ENCODE measurements at regions not wholly inside any gene's neighbourhood (a gene's known extent, or its start where the extent isn't known, plus 50 kb on each side); places are given as distances from the start of the nearest gene placed in this dataset.

DNA sequence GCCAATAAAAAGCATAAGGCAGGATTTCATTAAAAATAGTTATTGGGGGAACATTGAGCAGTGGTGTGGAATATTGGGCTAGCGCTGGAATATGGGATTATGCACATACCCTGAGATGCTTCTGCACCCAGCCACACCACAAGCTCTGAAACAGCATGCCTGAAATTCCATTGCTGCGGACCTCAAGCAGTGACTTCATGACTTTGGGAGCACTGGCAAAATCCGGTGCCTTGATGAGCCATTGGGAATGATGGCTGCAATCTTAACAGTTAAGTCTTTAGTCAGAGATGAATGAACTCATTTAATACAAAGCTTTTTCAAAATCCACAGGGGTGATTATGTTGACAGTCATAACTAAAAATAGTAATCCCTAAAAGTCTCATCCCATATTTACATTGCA is 274.7 kb upstream of the MTPN start:
- H3K4me1 ChIP-seq: no peaks in the 10 kb centered on the region
- no peak overlapping the region for H3K4me3 ChIP-seq
- no peaks in the 10 kb centered on the region for H3K9me3 ChIP-seq
- DNase-seq (ENCODE audit: low spot score in 2 of 2): no peak
- no peaks in the 10 kb centered on the region for H3K27me3 ChIP-seq (ENCODE audit: low read depth)
- in situ Hi-C loops (cut with MboI; ENCODE audit: low sequenced_read_pairs): no loop called here
- H3K36me3 ChIP-seq (replicated peaks): no peaks in the 10 kb centered on the region

DNA sequence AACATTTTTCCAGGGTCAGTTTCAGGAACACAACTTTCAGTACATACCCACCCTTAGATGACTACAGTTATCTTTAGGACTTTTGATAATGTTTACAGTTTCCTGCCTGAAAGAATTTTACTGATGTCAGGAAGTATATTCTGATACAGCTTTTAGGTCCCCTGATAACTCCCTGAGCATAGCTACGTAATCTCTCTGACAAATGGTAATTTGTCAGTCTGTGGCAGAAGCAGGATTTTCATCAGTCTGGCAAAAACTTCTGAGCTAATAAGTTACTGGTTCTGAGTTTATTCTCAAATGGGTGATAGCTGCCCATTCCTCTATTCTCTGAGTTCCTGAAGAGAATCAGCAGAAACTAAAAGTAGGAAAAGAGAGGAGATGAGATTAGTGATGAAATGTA is 270.1 kb upstream of the MTPN start:
- in situ Hi-C loops (cut with MboI; ENCODE audit: low sequenced_read_pairs): no loop called here
- Histone ChIP-seq H3K36me3 (replicated peaks) (no peaks in the 10 kb centered on the region), H3K4me1 (no peaks in the 10 kb centered on the region), H3K4me3 (no peak overlapping the region), H3K9me3 (no peaks in the 10 kb centered on the region), H3K27me3 (ENCODE audit: low read depth) (no peaks in the 10 kb centered on the region)
- DNase-seq (ENCODE audit: low spot score in 2 of 2): no peak

DNA sequence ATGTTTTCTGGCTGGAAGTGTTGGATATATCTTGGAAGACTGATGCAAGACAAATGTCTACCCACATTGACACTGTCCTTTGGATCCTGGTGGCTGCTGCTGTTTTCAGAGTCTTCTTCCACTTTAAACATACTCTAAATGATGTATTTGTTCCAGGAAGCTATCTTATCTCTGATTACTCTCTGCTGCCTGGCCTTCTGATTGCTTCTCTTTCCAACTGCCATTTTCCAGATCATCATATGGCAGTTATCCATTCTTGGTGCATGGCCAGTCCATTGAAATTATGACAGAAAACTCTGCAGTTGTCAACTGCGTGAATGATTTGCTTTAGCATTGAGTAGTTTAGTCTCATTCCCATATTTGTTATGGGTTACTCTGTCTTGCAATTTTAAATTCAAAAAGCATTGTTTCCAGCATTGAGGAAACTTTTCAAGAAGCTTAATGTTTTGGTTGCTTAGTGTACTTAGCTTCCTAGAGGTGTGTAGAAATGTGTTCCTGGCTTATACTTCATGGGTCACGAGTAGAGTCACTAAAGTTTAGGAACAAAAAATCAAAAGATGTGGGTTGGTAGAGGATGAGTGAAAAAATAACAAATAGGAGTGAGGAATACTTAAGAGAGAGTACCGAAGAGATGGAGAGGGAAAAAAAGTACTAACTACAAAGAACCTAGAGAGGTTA is 268.3 kb upstream of the MTPN start:
- no peaks in the 10 kb centered on the region for H3K36me3 ChIP-seq (replicated peaks)
- in situ Hi-C loops (cut with MboI; ENCODE audit: low sequenced_read_pairs): no loop called here
- DNase-seq (ENCODE audit: low spot score in 2 of 2): no peak
- no peaks in the 10 kb centered on the region for H3K4me1 ChIP-seq
- H3K27me3 ChIP-seq (ENCODE audit: low read depth): no peaks in the 10 kb centered on the region
- no peaks in the 10 kb centered on the region for H3K9me3 ChIP-seq
- H3K4me3 ChIP-seq: no peak overlapping the region

DNA sequence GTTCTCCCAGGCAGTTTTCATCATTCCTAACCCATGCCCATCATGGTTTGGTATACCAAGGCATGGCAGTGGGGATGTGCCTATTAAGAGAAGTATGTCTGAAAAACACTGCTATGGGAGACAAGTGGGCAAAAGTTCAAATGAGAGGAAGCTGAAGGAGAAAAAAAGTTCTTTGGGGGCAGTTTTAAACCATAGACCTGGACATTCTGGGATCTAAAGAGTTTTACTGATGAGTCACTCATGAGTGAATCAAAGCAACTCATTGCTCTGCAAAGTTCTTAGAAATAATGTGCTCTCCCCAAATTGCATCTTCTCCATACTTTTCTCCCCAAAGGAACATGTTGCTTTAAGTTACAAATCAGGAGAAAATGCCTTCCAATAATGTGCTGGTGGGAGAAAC is 256.9 kb upstream of the MTPN start:
- Histone ChIP-seq H3K36me3 (replicated peaks) (no peaks in the 10 kb centered on the region), H3K4me3 (no peak overlapping the region), H3K9me3 (no peaks in the 10 kb centered on the region), H3K27me3 (ENCODE audit: low read depth) (no peaks in the 10 kb centered on the region), H3K4me1 (no peaks in the 10 kb centered on the region)
- in situ Hi-C loops (cut with MboI; ENCODE audit: low sequenced_read_pairs): no loop called here
- DNase-seq (ENCODE audit: low spot score in 2 of 2): no peak

DNA sequence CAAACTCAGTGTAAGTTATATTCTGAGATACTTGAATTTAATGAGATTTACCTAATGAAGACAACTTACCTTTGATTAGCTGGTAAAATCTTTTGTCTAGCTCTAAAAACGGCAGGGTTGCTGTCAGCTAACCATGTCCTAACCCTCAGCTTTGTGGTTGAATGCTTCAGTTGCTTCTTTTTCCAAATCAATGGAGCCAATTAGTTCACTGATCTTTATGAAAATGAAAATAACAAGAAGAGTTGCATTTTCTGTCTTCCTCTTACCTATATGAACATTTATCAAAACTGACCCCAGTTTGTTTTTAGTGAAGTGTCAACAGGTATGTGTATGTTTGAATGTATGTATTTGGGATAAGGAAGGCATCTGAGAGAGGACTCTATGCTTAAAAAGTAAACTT is 253.1 kb upstream of the MTPN start:
- no peaks in the 10 kb centered on the region for H3K9me3 ChIP-seq
- H3K4me3 ChIP-seq: no peak overlapping the region
- H3K27me3 ChIP-seq (ENCODE audit: low read depth): no peaks in the 10 kb centered on the region
- no peak for DNase-seq (ENCODE audit: low spot score in 2 of 2)
- H3K4me1 ChIP-seq: no peaks in the 10 kb centered on the region
- H3K36me3 ChIP-seq (replicated peaks): no peaks in the 10 kb centered on the region
- in situ Hi-C loops (cut with MboI; ENCODE audit: low sequenced_read_pairs): no loop called here

DNA sequence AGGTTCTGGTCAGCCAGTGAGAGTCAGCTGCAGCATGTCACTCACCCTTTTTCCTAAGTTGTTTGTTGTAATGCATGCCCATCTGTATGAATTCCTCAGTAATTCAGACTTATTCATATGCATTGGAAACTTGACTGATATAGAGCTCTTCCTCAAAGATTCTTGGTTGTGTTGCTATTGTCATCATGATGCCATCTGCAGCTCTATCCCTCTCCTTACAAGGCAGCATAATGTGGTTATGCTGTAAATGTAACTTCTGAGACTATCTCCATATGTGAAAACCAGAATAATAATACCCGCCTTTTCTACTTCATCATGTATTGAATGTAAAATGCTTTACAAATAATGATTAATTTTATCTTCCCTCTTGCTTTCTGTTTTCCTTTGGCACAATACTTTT is 252.6 kb upstream of the MTPN start:
- H3K27me3 ChIP-seq (ENCODE audit: low read depth): no peaks in the 10 kb centered on the region
- DNase-seq (ENCODE audit: low spot score in 2 of 2): no peak
- H3K36me3 ChIP-seq (replicated peaks): no peaks in the 10 kb centered on the region
- H3K4me3 ChIP-seq: no peak overlapping the region
- in situ Hi-C loops (cut with MboI; ENCODE audit: low sequenced_read_pairs): no loop called here
- H3K4me1 ChIP-seq: no peaks in the 10 kb centered on the region
- H3K9me3 ChIP-seq: no peaks in the 10 kb centered on the region

DNA sequence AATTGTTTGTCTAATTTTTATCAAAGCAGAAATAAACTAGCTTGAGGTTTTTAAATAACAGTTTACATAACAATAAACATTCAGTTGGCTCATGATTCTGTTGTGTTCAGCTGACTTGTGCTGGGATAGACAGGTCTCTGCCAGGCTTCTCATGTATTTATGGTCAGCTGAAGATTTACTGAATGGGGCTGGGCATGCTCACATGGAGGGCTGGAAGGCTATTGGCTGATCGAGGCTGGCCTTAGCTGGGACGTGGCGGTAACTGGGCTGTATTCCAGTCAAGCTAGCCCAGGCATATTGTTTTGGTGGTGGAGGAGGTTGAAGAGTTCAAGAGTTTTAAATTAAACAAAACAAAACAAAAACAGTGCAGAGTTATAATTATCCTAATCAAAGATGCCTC is 251.0 kb upstream of the MTPN start:
- H3K4me1 ChIP-seq: no peaks in the 10 kb centered on the region
- no peaks in the 10 kb centered on the region for H3K9me3 ChIP-seq
- H3K36me3 ChIP-seq (replicated peaks): no peaks in the 10 kb centered on the region
- H3K4me3 ChIP-seq: no peak overlapping the region
- H3K27me3 ChIP-seq (ENCODE audit: low read depth): no peaks in the 10 kb centered on the region
- DNase-seq (ENCODE audit: low spot score in 2 of 2): no peak
- in situ Hi-C loops (cut with MboI; ENCODE audit: low sequenced_read_pairs): no loop called here

DNA sequence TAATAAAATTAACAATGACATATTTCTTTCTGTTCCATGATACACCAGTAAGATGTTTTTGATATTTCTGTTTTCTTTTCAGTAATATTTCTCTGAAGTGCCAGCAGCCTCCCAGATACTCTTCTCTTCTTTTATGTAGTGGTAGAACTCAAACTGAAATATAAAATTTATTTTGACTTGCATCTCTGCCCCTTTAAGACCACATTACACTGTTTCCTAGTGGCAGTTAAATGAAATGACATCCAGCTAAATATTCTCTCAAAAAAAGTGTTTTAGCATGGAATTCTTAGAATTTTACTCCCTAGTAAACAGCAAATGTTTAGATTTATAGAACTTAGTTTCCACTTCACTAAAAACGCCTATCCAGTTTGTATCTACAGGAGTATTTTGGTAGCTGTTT is 237.2 kb upstream of the MTPN start:
- Histone ChIP-seq H3K36me3 (replicated peaks) (no peaks in the 10 kb centered on the region), H3K4me3 (no peak overlapping the region), H3K9me3 (no peaks in the 10 kb centered on the region), H3K4me1 (no peaks in the 10 kb centered on the region), H3K27me3 (ENCODE audit: low read depth) (no peaks in the 10 kb centered on the region)
- DNase-seq (ENCODE audit: low spot score in 2 of 2): no peak
- in situ Hi-C loops (cut with MboI; ENCODE audit: low sequenced_read_pairs): no loop called here

DNA sequence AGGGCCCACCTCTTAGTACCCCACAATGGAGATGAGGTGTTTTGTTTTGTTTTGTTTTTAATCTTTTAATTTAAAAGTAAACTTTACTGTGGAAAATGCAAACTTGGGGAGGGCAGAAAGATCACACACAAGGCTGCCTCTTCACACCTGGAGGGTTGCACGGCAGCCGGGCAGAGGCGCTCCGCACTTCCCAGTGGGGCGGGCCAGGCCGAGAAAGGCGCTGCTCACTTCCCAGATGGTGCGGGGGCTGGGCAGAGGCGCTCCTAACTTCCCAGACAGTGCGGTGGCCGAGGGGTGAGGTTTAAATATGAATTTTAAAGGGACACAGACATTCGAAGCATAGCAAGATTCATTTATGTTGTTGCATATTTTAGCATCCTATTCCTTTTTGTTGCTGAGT is 235.9 kb upstream of the MTPN start:
- no peaks in the 10 kb centered on the region for H3K9me3 ChIP-seq
- no peak overlapping the region for H3K4me3 ChIP-seq
- in situ Hi-C loops (cut with MboI; ENCODE audit: low sequenced_read_pairs): no loop called here
- H3K36me3 ChIP-seq (replicated peaks): no peaks in the 10 kb centered on the region
- no peaks in the 10 kb centered on the region for H3K27me3 ChIP-seq (ENCODE audit: low read depth)
- no peak for DNase-seq (ENCODE audit: low spot score in 2 of 2)
- H3K4me1 ChIP-seq: no peaks in the 10 kb centered on the region

DNA sequence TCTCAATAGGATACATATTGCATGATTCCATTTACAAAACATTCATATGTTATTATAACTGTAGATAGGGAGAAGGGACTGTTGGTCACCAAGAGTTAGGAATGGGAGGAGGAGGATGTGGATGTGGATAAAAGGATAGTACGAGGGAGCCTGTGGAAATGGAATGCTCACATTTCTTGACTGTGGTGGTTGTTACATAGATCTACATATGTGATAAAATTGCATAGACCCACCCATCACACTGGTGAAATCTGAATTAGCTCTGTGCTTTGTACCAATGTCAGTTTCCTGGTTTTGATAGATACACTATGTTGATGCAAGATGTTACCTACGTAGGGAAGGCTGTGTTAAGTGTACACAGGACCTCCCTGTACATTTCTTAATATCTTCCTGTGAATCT is 233.5 kb upstream of the MTPN start:
- no peak for DNase-seq (ENCODE audit: low spot score in 2 of 2)
- Histone ChIP-seq H3K27me3 (ENCODE audit: low read depth) (no peaks in the 10 kb centered on the region), H3K36me3 (replicated peaks) (no peaks in the 10 kb centered on the region), H3K4me1 (no peaks in the 10 kb centered on the region), H3K4me3 (no peak overlapping the region), H3K9me3 (no peaks in the 10 kb centered on the region)
- in situ Hi-C loops (cut with MboI; ENCODE audit: low sequenced_read_pairs): no loop called here

DNA sequence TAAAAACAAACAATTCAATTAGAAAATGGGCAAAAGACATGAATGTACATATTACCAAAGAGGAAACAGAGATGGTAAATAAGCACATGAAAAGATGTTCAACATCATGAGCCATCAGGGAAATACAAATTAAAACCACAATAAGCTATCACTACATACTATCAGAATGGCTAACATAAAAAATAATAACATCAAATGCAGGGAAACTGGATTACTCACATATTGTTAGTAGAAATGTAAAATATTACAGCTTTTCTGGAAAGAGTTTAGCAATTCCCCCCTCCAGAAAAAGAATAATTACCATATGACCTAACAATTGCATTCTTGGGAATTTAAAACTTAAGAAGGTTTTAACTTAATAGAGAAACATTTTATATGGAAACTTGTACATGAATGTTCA is 232.9 kb upstream of the MTPN start:
- Histone ChIP-seq H3K36me3 (replicated peaks) (no peaks in the 10 kb centered on the region), H3K4me3 (no peak overlapping the region), H3K27me3 (ENCODE audit: low read depth) (no peaks in the 10 kb centered on the region), H3K9me3 (no peaks in the 10 kb centered on the region), H3K4me1 (no peaks in the 10 kb centered on the region)
- in situ Hi-C loops (cut with MboI; ENCODE audit: low sequenced_read_pairs): no loop called here
- no peak for DNase-seq (ENCODE audit: low spot score in 2 of 2)

DNA sequence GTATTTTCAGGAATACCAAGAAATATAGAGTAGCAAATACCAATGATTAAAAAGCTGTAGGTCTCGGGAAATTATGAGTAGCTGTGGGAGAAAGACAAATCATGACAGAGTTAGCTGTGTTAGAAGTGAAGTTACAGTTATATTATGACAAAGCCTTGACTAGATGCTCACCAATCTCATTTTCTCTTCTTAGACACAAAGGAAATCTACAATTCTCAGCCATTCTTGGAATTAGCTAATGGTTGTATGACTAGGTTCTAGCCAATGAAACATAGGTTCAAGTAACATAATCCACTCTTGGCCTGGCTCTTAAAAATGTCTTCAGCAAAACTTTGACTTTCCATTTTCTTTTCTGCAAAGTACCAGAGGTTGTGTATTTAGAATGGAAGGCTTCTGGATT is 228.8 kb upstream of the MTPN start:
- H3K9me3 ChIP-seq: no peaks in the 10 kb centered on the region
- no peaks in the 10 kb centered on the region for H3K36me3 ChIP-seq (replicated peaks)
- no peak overlapping the region for H3K4me3 ChIP-seq
- in situ Hi-C loops (cut with MboI; ENCODE audit: low sequenced_read_pairs): no loop called here
- H3K27me3 ChIP-seq (ENCODE audit: low read depth): no peaks in the 10 kb centered on the region
- H3K4me1 ChIP-seq: no peaks in the 10 kb centered on the region
- no peak for DNase-seq (ENCODE audit: low spot score in 2 of 2)

DNA sequence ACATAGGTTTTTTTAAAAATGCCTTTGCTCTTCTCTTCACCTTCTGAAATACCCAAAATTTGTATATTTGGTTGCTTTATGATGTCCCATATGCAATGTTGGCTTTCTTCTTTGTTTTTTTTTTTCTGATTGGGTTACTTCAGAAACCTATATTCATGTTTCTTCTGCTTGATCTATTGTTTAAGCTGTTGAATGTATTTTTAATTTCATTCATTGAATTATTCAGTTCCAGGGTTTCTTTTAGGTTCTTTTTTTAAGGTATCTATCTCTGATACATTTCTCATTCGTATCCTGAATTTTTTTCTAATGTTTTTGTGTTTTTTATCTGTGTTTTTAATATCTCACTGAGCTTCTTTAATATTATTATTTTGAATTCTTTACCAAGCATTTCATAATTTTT is 221.0 kb upstream of the MTPN start:
- DNase-seq (ENCODE audit: low spot score in 2 of 2): no peak
- in situ Hi-C loops (cut with MboI; ENCODE audit: low sequenced_read_pairs): no loop called here
- H3K9me3 ChIP-seq: no peaks in the 10 kb centered on the region

DNA sequence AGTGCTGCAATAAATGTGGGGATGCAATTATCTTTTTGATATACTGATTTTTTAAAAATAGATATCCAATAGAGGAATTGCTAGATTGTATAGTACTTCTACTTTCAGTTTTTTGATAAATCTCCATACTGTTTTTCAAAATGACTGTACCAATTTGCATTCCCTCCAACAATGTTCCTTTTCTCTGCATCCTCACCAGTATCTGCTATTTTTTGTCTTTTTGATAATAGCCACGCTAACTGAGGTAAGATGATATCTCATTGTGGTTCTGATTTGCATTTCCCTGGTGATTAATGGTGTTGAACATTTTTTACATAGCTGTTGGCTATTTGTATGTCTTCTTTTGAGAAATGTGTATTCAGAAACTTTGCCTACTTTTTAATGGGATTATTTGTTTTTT is 217.7 kb upstream of the MTPN start:
- Histone ChIP-seq H3K4me3 (no peak overlapping the region), H3K36me3 (replicated peaks) (no peaks in the 10 kb centered on the region), H3K4me1 (no peaks in the 10 kb centered on the region), H3K27me3 (ENCODE audit: low read depth) (no peaks in the 10 kb centered on the region), H3K9me3 (no peaks in the 10 kb centered on the region)
- DNase-seq (ENCODE audit: low spot score in 2 of 2): no peak
- in situ Hi-C loops (cut with MboI; ENCODE audit: low sequenced_read_pairs): no loop called here

More for the DNA sequence above, 221.0 kb upstream of the MTPN start:
- Histone ChIP-seq H3K27me3 (ENCODE audit: low read depth) (no peaks in the 10 kb centered on the region), H3K36me3 (replicated peaks) (no peaks in the 10 kb centered on the region), H3K4me1 (no peaks in the 10 kb centered on the region), H3K4me3 (no peak overlapping the region)

DNA sequence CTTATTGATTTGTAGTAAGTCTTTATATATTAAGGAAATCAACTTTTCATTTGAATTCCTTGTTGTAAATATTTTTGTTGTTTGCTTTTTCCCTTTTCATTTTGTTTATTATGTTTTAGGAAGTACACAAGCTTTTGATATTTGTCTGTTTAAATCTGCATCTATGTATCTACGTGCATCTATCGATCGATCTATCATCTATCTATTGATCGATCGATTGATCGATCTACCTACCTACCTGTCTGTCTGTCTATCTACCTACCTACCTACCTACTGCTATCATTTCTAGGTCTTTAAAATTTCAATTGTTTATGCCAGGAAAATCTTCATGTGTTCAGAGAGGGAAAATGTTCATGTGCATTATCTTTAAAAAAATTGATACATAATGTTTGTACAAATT is 216.8 kb upstream of the MTPN start:
- in situ Hi-C loops (cut with MboI; ENCODE audit: low sequenced_read_pairs): no loop called here
- Histone ChIP-seq H3K9me3 (no peaks in the 10 kb centered on the region), H3K4me1 (no peaks in the 10 kb centered on the region), H3K4me3 (no peak overlapping the region), H3K27me3 (ENCODE audit: low read depth) (no peaks in the 10 kb centered on the region), H3K36me3 (replicated peaks) (no peaks in the 10 kb centered on the region)
- DNase-seq (ENCODE audit: low spot score in 2 of 2): no peak

Data from HAP-1 (cell line).